GM21786 (cell line): ENCODE measurements at regions not wholly inside any gene's neighbourhood (a gene's known extent, or its start where the extent isn't known, plus 50 kb on each side); places are given as distances from the start of the nearest gene placed in this dataset.

Experiments
- ATAC-seq: cut with Tn5 transposase; IDR thresholded peaks from one replicate; pipeline ENCODE4 v1.9.1; 2021; ENCODE audit not compliant: unreplicated experiment

DNA sequence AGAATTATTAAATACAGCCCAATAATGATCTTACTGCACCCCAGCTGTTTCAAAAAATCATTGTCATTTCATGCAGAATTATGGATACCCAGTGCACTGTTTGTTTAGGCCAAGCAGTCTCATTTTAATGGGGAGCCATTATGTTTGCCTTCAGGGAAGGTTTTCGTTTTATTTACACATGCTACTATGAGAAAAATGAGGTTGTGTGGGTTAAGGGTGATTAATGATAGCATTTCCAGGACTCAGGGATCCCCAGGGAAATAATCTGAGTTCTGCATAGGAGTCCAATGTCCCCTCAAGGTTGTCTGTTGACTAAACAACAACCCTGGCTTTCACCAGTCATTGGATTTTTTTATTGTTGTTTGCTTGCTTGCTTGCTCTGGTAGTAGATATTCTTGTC is 71.0 kb upstream of the ZP4 start:
- no peak for ATAC-seq

DNA sequence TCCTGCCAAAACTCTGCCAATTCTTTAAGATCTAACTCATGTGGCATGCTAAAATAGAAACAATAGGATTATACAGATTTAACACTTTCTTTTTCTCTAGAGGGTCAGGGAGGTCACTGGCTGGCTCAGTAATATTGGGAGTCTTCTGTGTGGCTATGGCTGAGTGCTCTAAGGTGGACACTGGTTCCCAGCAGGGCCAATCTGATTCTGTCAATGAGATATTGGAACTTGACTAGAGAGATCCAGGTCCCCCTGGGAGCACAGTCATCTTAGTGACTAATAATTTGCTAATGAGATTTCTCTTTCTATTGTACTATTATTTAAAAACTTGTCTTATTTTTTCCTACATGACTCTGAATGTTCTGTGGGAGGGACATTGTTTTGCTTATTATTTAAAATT is 69.1 kb upstream of the ZP4 start:
- ATAC-seq: no peak

DNA sequence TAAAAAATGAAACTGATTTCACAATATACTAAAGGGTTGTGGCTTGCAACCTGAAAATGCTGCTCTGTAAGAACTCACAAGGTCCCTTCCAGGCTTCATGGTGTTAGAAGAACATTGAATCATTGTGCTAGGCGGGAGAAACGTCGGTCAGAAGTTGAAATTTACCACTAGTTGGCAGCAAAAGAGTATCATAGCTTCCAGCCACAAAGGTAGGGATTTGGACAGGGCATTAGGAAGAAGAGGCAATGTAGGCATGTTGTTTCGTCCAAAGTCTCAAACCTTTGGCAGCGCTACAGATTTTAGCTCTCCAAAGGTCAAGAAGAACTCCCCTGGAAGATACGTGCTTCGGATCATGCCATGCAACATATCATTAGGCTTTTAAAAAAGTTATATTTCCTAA is 62.5 kb upstream of the ZP4 start:
- ATAC-seq: no peak
